HL-60 (cell line): ENCODE measurements at regions not wholly inside any gene's neighbourhood (a gene's known extent, or its start where the extent isn't known, plus 50 kb on each side); places are given as distances from the start of the nearest gene placed in this dataset.

Experiments
- DNase-seq, 2 experiments: peaks; one replicate each; pipeline ENCODE4 v3.0.0-alpha.2; 2010 to 2020; ENCODE audit warnings: low read depth in 1 of 2, low spot score in 1 of 2
- H3K27ac ChIP-seq: fragments of 250-450 bp; sonication (Bioruptor Pico); replicated peaks from 2 replicates; pipeline ENCODE4 v1.5.1; 2020; ENCODE audit warnings: mild to moderate bottlenecking, moderate library complexity
- H3K27me3 ChIP-seq: fragments of 250-450 bp; sonication (Bioruptor Pico); 2 replicates; pipeline ENCODE4 v1.5.1; 2021; ENCODE audit warnings: mild to moderate bottlenecking, moderate library complexity; ENCODE audit not compliant: insufficient read depth, poor library complexity, severe bottlenecking
- H3K4me3 ChIP-seq: replicated peaks from 2 replicates; pipeline ENCODE4 v1.5.1; 2011; ENCODE audit warnings: mild to moderate bottlenecking, control low read depth, low read length; ENCODE audit not compliant: insufficient read depth
- GABPA ChIP-seq: IDR thresholded peaks from 2 replicates; pipeline ENCODE4 v1.6.1; 2012; ENCODE audit warnings: low read depth
- POLR2AphosphoS5 ChIP-seq: IDR thresholded peaks from 2 replicates; pipeline ENCODE4 v1.6.1; 2012; ENCODE audit warnings: low read depth
- SPI1 ChIP-seq: IDR thresholded peaks from 2 replicates; pipeline ENCODE4 v1.6.1; 2012; ENCODE audit warnings: low read depth, mild to moderate bottlenecking, borderline replicate concordance
- TF ChIP-seq, protein P1 (sequence below): IDR thresholded peaks from 2 replicates; pipeline ENCODE4 v1.6.1; 2012; ENCODE audit warnings: low read depth; ENCODE audit not compliant: insufficient replicate concordance
- TF ChIP-seq, protein P2 (sequence below): IDR thresholded peaks from one replicate; pipeline ENCODE4 v1.5.1; 2011; ENCODE audit warnings: low read length, control low read depth, inconsistent platforms; ENCODE audit not compliant: insufficient read depth

DNA sequence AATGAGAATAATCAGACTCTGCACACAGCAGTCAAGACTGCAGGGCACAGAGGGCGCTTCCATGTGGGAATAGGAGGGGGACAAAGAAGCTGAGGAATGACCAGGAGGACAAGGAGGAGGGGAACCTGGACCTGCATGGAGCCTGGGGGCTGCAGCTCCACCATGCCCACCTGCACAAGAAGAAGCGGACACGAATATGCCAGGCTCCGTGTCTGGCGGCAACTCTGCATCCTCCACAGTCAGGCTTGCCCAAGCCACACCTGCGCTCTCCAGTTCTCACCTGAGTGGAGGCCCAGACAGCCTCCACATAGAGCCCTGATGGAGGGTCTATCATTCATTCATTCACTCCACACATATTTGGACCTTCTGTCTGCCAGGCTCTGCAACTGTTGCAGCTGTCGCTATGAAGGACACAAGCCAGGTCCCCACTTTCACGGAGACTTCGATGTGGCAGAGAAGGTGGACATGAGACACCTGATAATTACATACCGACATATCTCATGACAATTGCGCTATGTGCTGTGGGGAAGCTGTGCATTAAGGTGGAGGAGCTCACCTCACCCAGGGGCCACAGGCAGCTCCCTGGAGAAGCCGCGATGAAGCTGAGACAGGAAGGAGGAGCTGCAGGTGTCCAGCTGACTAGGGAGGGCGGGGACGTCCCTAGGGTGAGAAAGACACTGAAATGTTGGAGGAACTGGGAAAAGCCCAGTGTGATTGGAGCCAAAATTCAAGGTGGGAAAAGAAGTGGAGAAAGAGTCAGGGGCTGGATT, 159.2 kb downstream of the INHBB start:
- H3K27me3 ChIP-seq, result peaks cover 2% of the 10 kb centered on the region
- H3K27ac ChIP-seq, result no peak overlapping the region
- no peak for TF ChIP-seq SPI1
- TF ChIP-seq, protein P1, sequence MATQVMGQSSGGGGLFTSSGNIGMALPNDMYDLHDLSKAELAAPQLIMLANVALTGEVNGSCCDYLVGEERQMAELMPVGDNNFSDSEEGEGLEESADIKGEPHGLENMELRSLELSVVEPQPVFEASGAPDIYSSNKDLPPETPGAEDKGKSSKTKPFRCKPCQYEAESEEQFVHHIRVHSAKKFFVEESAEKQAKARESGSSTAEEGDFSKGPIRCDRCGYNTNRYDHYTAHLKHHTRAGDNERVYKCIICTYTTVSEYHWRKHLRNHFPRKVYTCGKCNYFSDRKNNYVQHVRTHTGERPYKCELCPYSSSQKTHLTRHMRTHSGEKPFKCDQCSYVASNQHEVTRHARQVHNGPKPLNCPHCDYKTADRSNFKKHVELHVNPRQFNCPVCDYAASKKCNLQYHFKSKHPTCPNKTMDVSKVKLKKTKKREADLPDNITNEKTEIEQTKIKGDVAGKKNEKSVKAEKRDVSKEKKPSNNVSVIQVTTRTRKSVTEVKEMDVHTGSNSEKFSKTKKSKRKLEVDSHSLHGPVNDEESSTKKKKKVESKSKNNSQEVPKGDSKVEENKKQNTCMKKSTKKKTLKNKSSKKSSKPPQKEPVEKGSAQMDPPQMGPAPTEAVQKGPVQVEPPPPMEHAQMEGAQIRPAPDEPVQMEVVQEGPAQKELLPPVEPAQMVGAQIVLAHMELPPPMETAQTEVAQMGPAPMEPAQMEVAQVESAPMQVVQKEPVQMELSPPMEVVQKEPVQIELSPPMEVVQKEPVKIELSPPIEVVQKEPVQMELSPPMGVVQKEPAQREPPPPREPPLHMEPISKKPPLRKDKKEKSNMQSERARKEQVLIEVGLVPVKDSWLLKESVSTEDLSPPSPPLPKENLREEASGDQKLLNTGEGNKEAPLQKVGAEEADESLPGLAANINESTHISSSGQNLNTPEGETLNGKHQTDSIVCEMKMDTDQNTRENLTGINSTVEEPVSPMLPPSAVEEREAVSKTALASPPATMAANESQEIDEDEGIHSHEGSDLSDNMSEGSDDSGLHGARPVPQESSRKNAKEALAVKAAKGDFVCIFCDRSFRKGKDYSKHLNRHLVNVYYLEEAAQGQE, result no peak
- TF ChIP-seq POLR2AphosphoS5, result no peak
- no peak for TF ChIP-seq GABPA
- TF ChIP-seq, protein P2, sequence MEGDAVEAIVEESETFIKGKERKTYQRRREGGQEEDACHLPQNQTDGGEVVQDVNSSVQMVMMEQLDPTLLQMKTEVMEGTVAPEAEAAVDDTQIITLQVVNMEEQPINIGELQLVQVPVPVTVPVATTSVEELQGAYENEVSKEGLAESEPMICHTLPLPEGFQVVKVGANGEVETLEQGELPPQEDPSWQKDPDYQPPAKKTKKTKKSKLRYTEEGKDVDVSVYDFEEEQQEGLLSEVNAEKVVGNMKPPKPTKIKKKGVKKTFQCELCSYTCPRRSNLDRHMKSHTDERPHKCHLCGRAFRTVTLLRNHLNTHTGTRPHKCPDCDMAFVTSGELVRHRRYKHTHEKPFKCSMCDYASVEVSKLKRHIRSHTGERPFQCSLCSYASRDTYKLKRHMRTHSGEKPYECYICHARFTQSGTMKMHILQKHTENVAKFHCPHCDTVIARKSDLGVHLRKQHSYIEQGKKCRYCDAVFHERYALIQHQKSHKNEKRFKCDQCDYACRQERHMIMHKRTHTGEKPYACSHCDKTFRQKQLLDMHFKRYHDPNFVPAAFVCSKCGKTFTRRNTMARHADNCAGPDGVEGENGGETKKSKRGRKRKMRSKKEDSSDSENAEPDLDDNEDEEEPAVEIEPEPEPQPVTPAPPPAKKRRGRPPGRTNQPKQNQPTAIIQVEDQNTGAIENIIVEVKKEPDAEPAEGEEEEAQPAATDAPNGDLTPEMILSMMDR, result no peak
- H3K4me3 ChIP-seq, result no peak overlapping the region
- no peak for DNase-seq

DNA sequence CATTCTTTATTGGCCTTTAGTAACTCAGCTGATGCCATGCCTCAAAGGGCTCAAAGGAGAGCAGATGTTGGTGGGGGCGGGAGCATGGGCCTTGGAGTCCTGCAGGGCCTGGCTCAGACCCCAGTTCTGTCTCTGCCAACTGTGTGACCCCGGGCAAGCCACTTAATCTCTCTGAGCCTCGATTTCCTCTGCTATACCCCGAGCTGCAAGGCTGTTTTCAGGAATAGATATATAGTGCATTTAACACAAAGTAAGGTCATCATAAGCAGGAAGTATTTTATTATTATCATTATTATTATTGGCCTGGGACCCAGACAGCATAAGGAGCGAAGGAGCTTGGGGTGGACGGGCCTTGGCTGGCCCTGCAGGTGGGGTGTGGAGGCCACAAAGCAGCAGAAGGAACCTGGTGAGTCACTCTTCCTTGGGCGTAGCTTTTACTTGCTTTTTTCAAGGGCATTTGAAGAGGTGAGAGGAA, 162.7 kb downstream of the INHBB start:
- H3K27ac ChIP-seq, result no peak overlapping the region
- H3K27me3 ChIP-seq, result peaks cover 2% of the 10 kb centered on the region
- DNase-seq, result no peak
- H3K4me3 ChIP-seq, result no peak overlapping the region
- TF ChIP-seq, protein P2, result no peak
- no peak for TF ChIP-seq SPI1
- no peak for TF ChIP-seq POLR2AphosphoS5
- TF ChIP-seq GABPA, result no peak
- TF ChIP-seq, protein P1, result no peak

DNA sequence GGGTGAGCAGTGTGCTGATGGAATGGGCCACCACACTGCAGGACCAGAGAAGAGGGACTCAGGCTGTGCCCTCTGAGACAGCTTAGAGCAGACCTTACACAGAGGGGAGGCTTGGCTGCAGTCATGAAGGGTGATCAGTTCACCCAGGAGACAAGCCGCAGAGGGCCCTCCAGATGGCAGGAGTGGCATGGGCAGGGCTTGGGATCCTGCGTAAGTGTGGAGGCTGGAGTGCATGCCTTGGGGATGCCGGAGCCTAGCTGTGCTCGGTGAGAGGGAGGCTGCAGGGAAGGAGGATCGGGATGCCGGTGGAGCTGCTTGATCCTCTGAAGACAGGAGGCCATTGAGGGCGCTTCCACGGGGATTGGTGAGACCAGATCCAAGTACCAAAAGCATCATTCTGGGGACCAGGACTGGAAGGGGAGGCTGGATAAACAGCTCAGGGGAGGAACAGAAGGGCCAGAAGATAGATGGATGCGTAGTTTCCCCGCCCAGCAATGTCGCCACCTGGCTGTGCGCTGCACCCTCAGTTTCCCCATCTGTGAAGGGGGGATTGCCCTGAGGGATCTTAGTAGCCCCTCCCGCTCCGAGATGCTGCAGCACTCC, 163.4 kb downstream of the INHBB start:
- Histone ChIP-seq H3K4me3 (no peak overlapping the region), H3K27me3 (peaks cover 2% of the 10 kb centered on the region)
- DNase-seq, result no peak

More for the DNA sequence above, 163.4 kb downstream of the INHBB start:
- TF ChIP-seq, protein P1, result no peak
- TF ChIP-seq, protein P2, result no peak
- no peak for TF ChIP-seq POLR2AphosphoS5
- no peak for TF ChIP-seq GABPA
- TF ChIP-seq SPI1, result no peak
- H3K27ac ChIP-seq, result no peak overlapping the region
